ENCODE measurements at regions not wholly inside any gene's neighbourhood (a gene's known extent, or its start where the extent isn't known, plus 50 kb on each side); places are given as distances from the start of the nearest gene placed in this dataset.

- TF ChIP-seq POLR2A (IDR thresholded peaks at IDR 0.05; ENCODE audit: low read depth, low read length) (no peak), TAF1 (IDR thresholded peaks at IDR 0.05; ENCODE audit: low read depth, low read length) (no peak), PAX5 (IDR thresholded peaks at IDR 0.05; ENCODE audit: insufficient read depth, low read length, severe bottlenecking) (no peak), POLR2AphosphoS5 (IDR thresholded peaks at IDR 0.05; ENCODE audit: low read depth, low read length) (no peak), SPI1 (IDR thresholded peaks at IDR 0.05; ENCODE audit: low read depth, low read length) (no peak), POU2F2 (IDR thresholded peaks at IDR 0.05; ENCODE audit: low read depth, low read length) (no peak)
Observed at GRCh38 chr19:30671622-30672051, 299.5 kb downstream of the ZNF536 start.
